ENCODE measurements at regions not wholly inside any gene's neighbourhood (a gene's known extent, or its start where the extent isn't known, plus 50 kb on each side); places are given as distances from the start of the nearest gene placed in this dataset.

DNA sequence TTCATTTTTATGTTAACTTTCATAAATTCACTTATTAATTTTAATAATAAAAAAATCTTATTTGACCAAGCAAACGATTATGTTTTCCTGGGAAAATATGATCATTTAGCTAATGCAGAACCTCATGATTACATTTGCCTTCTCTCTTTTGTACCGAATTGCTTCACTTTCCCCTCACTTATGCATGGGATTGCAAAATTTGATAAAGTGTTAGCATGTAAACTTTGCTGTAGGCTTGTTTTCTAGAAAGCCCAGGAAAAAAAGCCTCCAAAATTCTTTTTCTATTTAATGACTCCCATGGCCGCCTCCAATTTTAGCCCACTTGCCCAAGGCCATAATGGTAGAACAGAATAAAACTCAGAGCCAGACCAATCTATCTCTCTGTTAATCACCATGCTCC lies 82.8 kb upstream of the FBXL7 start:
- Histone ChIP-seq H3K4me3 (ENCODE audit: extremely low read depth in 1 of 4, insufficient read depth in 2 of 4, low read depth in 3 of 4, low read length in 4 of 4) (no peak overlapping the region), H2BK120ac (replicated peaks; ENCODE audit: low read depth, low read length) (no peak overlapping the region), H3K56ac (replicated peaks; ENCODE audit: insufficient read length, low read depth, low read length) (no peak overlapping the region), H3K79me2 (ENCODE audit: control insufficient read depth in 1 of 2, insufficient read depth in 2 of 2, low read length in 2 of 2) (no peaks in the 10 kb centered on the region), H3K23me2 (ENCODE audit: low read depth, low read length) (no peaks in the 10 kb centered on the region), H3K27me3 (replicated peaks in 1 of 4; ENCODE audit: control insufficient read depth in 3 of 4, extremely low read depth in 1 of 4, insufficient read depth in 3 of 4, low read length in 3 of 4) (no peaks in the 10 kb centered on the region), H4K5ac (ENCODE audit: insufficient read length, low read depth, low read length) (no peak overlapping the region), H2BK12ac (ENCODE audit: low read depth, low read length) (no peak overlapping the region), H2BK15ac (ENCODE audit: low read length) (no peak overlapping the region), H2BK5ac (ENCODE audit: low read depth, low read length) (no peak overlapping the region), H4K20me1 (replicated peaks in 1 of 2; ENCODE audit: control insufficient read depth in 1 of 2, insufficient read depth in 2 of 2, low read length in 2 of 2) (no peaks in the 10 kb centered on the region), H2AK5ac (ENCODE audit: low read depth, low read length) (no peak overlapping the region), H4K91ac (replicated peaks; ENCODE audit: insufficient read length, low read length) (no peak overlapping the region), H3K14ac (ENCODE audit: insufficient read length) (no peak overlapping the region), H3K4ac (replicated peaks; ENCODE audit: insufficient read length, low read depth, low read length) (no peak overlapping the region), H3K36me3 (ENCODE audit: control insufficient read depth in 2 of 4, insufficient read depth in 4 of 4, low read length in 3 of 4) (no peaks in the 10 kb centered on the region), H2AFZ (ENCODE audit: low read length) (no peak overlapping the region), H3K27ac (ENCODE audit: low read depth, low read length) (no peak overlapping the region), H3K9ac (replicated peaks in 1 of 4; ENCODE audit: extremely low read depth in 1 of 4, low read depth in 3 of 4, low read length in 3 of 4) (no peak overlapping the region), H3K4me2 (ENCODE audit: insufficient read depth in 1 of 2, low read depth in 2 of 2, low read length in 2 of 2) (no peak overlapping the region), H3K4me1 (replicated peaks in 1 of 4; ENCODE audit: control insufficient read depth in 3 of 4, insufficient read depth in 4 of 4, low read length in 3 of 4) (no peaks in the 10 kb centered on the region), H3K23ac (ENCODE audit: insufficient read length) (no peak overlapping the region), H2BK20ac (ENCODE audit: low read length) (no peak overlapping the region), H4K8ac (ENCODE audit: extremely low read depth, insufficient read depth, low read length) (no peak overlapping the region), H3K79me1 (ENCODE audit: low read depth, low read length) (no peaks in the 10 kb centered on the region), H3K9me3 (ENCODE audit: insufficient read depth in 2 of 2, low read depth in 1 of 2, low read length in 1 of 2) (peaks cover 0 to 4% of the 10 kb centered on the region in 2 experiments; a peak in 2 of 4 replicates), H3K18ac (ENCODE audit: extremely low read depth, low read length) (no peak overlapping the region)
- WGBS, 2 experiments (ENCODE audit: extremely low coverage in 1 of 2, insufficient coverage in 1 of 2, insufficient read length in 1 of 2, insufficient replicate concordance in 2 of 2, low coverage in 1 of 2, low lambda C conversion rate in 2 of 2, missing lambda C conversion rate in 1 of 2) = 81% methylated on average over 3 of the region's 3 CpGs; no CpG with 5 or more reads in 1 of the 2 experiments
- DNase-seq (ENCODE audit: low read depth in 1 of 2, low spot score in 2 of 2) (no peak), FAIRE-seq (no peak)
- ChIA-PET POLR2A (ENCODE audit: partially characterized antibody) (no interaction called here), CTCF (ENCODE audit: partially characterized antibody) (interaction anchor here (1.1 kb wide), 1 partner anchor 8 kb away, joined by 3 read pairs; no protein-coding TSS in a partner anchor)
- no peak for TF ChIP-seq EP300 (IDR thresholded peaks at IDR 0.05; ENCODE audit: borderline replicate concordance in 1 of 2, low read depth in 2 of 2, low read length in 2 of 2)
- no peak for TF ChIP-seq RAD21 (IDR thresholded peaks at IDR 0.05 in 1 of 2, conservative IDR thresholded peaks at IDR 0.05 in 1 of 2; ENCODE audit: low read depth in 2 of 2, low read length in 2 of 2)
- no peak for TF ChIP-seq MAFK (IDR thresholded peaks at IDR 0.05; ENCODE audit: low read depth, low read length)
- no peak for TF ChIP-seq HDAC2 (IDR thresholded peaks at IDR 0.05; ENCODE audit: borderline replicate concordance in 1 of 2, low read depth in 2 of 2, low read length in 2 of 2)
- no peak for TF ChIP-seq SP4 (IDR thresholded peaks at IDR 0.05; ENCODE audit: low read length)
- no peak for TF ChIP-seq BCL11A (IDR thresholded peaks at IDR 0.05; ENCODE audit: low read depth in 2 of 2, low read length in 2 of 2)
- no peak for TF ChIP-seq TAF7 (optimal IDR thresholded peaks at IDR 0.05; ENCODE audit: borderline replicate concordance, low read depth, low read length)

All from H1 (cell line).